Osteoblast (primary cell): ENCODE measurements at regions not wholly inside any gene's neighbourhood (a gene's known extent, or its start where the extent isn't known, plus 50 kb on each side); places are given as distances from the start of the nearest gene placed in this dataset.

Experiments used
- DNase-seq: peaks from one replicate; pipeline ENCODE4 v3.0.0; 2011; ENCODE audit warnings: low spot score, mixed read lengths; ENCODE audit not compliant: insufficient read length; ENCODE audit errors: missing footprints
- H2AFZ ChIP-seq: 2 replicates; pipeline ENCODE4 v1.6.0; 2011; ENCODE audit warnings: mild to moderate bottlenecking, low read length
- H3K27ac ChIP-seq: 2 replicates; pipeline ENCODE4 v1.5.1; 2011; ENCODE audit warnings: mild to moderate bottlenecking, low read depth, low read length, moderate library complexity
- H3K27me3 ChIP-seq: 2 replicates; pipeline ENCODE4 v1.6.0; 2012; ENCODE audit warnings: mild to moderate bottlenecking, control low read depth, inconsistent platforms, low read length, moderate library complexity; ENCODE audit not compliant: insufficient read depth
- H3K36me3 ChIP-seq: 2 replicates; pipeline ENCODE4 v1.5.1; 2011; ENCODE audit warnings: mild to moderate bottlenecking, low read length, control low read depth, moderate library complexity; ENCODE audit not compliant: insufficient read depth
- H3K4me1 ChIP-seq: 2 replicates; pipeline ENCODE4 v1.5.1; 2011; ENCODE audit warnings: mild to moderate bottlenecking, low read length, control low read depth, moderate library complexity; ENCODE audit not compliant: insufficient read depth
- H3K4me2 ChIP-seq: 2 replicates; pipeline ENCODE4 v1.6.0; 2011; ENCODE audit warnings: mild to moderate bottlenecking, low read length; ENCODE audit not compliant: insufficient read depth
- H3K4me3 ChIP-seq: fragments of 200-600 bp; sonication (generic); 3 replicates; pipeline ENCODE4 v1.5.1; 2012; ENCODE audit warnings: mild to moderate bottlenecking, low read length, inconsistent platforms; ENCODE audit not compliant: insufficient read depth
- H3K79me2 ChIP-seq: 2 replicates; pipeline ENCODE4 v1.6.0; 2012; ENCODE audit warnings: mild to moderate bottlenecking, low read length, control low read depth, inconsistent platforms; ENCODE audit not compliant: insufficient read depth
- H3K9me3 ChIP-seq: 2 replicates; pipeline ENCODE4 v1.5.1; 2011; ENCODE audit warnings: low read depth, low read length, control low read depth
- H4K20me1 ChIP-seq: 2 replicates; pipeline ENCODE4 v1.6.0; 2012; ENCODE audit warnings: mild to moderate bottlenecking, low read length, control low read depth; ENCODE audit not compliant: insufficient read depth
- TF ChIP-seq, protein P1 (sequence below): IDR thresholded peaks from 2 replicates; pipeline ENCODE4 v1.5.1; 2011; ENCODE audit warnings: mild to moderate bottlenecking, low read depth, low read length, moderate library complexity; ENCODE audit errors: extremely low read depth

DNA sequence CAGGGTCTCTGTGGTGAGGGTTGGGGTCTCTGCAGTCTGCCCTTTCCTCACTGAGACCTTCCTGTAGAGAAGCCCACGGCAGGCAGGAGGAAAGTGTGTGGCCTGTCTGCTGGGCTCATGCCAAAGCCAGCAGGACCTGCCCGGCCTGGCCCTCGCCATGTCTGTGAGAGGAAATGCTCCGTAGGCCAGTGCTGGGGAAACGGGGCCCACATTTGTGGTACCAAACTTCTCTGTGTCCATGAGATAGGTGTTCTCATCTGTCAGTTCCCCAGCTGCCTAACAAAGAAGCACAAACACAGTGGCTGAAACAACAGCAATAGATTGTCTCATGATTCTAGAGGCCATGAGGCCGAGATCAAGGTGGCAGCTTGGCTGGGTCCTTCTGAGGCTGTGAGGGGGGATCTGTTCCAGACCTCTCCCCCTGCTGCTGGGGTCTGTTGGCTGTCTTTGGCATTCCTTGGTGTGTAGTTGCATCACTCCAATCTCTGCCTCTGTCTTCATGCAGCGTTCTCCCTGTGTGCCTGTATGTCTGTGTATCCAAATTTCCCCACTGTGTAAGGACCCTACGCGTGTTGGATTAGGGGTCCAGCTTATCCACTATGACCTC, 772.5 kb downstream of the TBC1D22A start:
- no peak overlapping the region for H3K27ac ChIP-seq
- H3K27me3 ChIP-seq: no peaks in the 10 kb centered on the region
- TF ChIP-seq, protein P1, sequence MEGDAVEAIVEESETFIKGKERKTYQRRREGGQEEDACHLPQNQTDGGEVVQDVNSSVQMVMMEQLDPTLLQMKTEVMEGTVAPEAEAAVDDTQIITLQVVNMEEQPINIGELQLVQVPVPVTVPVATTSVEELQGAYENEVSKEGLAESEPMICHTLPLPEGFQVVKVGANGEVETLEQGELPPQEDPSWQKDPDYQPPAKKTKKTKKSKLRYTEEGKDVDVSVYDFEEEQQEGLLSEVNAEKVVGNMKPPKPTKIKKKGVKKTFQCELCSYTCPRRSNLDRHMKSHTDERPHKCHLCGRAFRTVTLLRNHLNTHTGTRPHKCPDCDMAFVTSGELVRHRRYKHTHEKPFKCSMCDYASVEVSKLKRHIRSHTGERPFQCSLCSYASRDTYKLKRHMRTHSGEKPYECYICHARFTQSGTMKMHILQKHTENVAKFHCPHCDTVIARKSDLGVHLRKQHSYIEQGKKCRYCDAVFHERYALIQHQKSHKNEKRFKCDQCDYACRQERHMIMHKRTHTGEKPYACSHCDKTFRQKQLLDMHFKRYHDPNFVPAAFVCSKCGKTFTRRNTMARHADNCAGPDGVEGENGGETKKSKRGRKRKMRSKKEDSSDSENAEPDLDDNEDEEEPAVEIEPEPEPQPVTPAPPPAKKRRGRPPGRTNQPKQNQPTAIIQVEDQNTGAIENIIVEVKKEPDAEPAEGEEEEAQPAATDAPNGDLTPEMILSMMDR: no peak
- H3K4me2 ChIP-seq: no peak overlapping the region
- H3K36me3 ChIP-seq: no peaks in the 10 kb centered on the region
- no peak for DNase-seq
- H3K4me3 ChIP-seq: no peak overlapping the region
- no peaks in the 10 kb centered on the region for H3K79me2 ChIP-seq
- H3K4me1 ChIP-seq: no peaks in the 10 kb centered on the region
- H4K20me1 ChIP-seq: no peaks in the 10 kb centered on the region
- no peak overlapping the region for H2AFZ ChIP-seq
- H3K9me3 ChIP-seq: peaks cover 3% of the 10 kb centered on the region

DNA sequence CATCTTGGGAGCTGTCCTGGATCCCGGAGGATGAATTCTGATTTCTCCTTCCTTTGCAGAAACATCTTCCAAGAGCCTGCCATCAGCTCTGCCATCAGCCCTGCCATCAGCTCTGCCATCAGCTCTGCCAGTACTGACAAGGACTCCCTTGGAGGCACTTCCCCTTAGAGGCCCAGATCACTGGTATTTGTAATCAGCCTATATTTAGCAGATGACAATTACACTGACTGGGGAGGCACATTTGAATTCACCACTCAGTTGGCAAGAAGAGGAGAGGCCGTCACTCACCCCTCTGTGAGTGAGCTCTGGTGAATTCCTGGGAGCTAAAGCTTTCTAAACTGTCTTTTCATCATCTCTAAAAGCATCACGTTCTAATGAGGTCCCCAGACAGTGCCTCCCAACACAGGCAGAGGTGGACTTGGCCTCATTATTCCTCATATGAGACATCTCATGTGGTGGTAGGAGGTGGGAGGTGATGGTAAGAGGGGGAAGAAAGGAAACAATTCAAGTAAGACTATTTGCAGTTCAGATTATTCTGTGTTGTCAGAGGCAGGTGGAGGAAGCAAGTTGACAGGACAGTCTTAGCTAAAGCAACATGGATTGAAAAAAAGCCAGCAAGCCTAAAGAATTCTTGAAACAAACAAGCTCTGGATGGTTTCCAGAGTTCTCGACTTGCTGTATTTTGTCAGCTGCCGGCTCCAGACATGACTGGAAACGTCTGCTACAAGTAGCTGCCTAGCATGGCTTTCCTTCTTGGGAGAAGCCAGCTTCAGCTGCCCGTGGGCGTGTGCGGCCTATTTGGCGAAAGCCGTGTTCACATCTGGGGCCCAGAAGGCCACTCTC, 771.7 kb downstream of the TBC1D22A start:
- Histone ChIP-seq H3K36me3 (no peaks in the 10 kb centered on the region), H2AFZ (no peak overlapping the region), H3K4me3 (no peak overlapping the region), H3K4me1 (no peaks in the 10 kb centered on the region), H3K27me3 (no peaks in the 10 kb centered on the region), H4K20me1 (no peaks in the 10 kb centered on the region), H3K4me2 (no peak overlapping the region), H3K27ac (no peak overlapping the region), H3K79me2 (no peaks in the 10 kb centered on the region), H3K9me3 (peaks cover 3% of the 10 kb centered on the region)
- DNase-seq: no peak
- TF ChIP-seq, protein P1: no peak

DNA sequence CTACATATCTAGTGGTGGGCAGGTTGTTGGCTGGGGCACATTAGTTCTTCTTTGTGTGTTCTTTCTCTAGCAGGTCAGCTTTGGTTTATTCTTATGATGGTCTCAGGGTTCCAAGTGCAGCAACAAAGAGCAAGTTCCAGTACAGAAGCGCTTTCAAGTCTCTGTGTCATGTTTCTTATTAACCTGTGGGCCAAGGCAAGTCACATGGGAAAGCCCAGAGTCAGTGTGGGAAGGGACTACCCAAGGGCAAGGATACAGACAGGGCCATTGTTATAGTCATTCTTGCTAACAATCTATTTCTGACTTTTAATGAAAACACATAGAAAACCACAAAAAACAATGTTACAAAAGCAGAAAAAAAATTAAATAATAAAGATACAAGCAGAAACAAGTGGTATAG, 754.6 kb downstream of the TBC1D22A start:
- no peaks in the 10 kb centered on the region for H3K27me3 ChIP-seq
- no peaks in the 10 kb centered on the region for H3K36me3 ChIP-seq
- H3K4me3 ChIP-seq: no peak overlapping the region
- H3K27ac ChIP-seq: no peak overlapping the region
- no peak overlapping the region for H2AFZ ChIP-seq
- H3K4me1 ChIP-seq: no peaks in the 10 kb centered on the region
- H4K20me1 ChIP-seq: no peaks in the 10 kb centered on the region
- TF ChIP-seq, protein P1: no peak
- no peaks in the 10 kb centered on the region for H3K9me3 ChIP-seq
- DNase-seq: no peak
- H3K79me2 ChIP-seq: no peaks in the 10 kb centered on the region
- H3K4me2 ChIP-seq: no peak overlapping the region

DNA sequence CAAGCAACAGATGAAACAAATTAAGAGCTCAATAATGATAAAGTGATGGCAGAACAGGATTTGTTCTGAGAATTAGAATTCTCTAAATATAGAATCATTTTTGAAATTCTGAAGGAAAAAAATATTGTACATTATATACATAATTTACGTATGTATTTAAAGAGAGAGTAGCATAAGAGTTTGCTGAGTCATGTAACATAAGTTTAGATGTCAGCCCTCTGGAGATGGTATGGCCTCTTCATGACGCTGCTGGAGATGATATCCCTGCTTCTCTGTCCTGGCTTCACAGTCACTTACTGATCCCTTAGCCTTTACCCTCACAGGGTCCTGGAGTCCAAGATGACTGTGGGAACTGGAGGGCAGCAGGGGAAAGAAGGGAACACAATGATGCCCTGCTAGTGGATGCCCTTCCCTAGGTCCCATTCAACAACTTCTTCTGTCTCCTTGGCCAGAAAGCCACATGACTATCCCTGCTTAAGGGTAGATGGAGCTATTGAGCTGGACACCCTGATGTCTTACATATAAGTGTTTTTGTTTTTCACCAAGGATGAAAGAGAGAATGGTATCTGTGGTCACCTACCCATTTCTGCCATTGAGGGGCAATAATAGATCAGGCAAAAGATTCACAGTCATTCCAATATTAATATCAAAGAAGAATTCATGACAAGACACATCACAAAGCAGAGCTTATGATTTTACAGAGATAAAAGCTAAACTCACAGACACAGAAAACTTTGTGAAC, 753.1 kb downstream of the TBC1D22A start:
- H3K4me2 ChIP-seq: no peak overlapping the region
- H3K27ac ChIP-seq: no peak overlapping the region
- H3K9me3 ChIP-seq: no peaks in the 10 kb centered on the region
- TF ChIP-seq, protein P1: no peak
- no peak overlapping the region for H2AFZ ChIP-seq
- no peaks in the 10 kb centered on the region for H3K79me2 ChIP-seq
- no peak for DNase-seq
- no peaks in the 10 kb centered on the region for H3K27me3 ChIP-seq
- H3K4me1 ChIP-seq: no peaks in the 10 kb centered on the region
- H3K36me3 ChIP-seq: no peaks in the 10 kb centered on the region
- H3K4me3 ChIP-seq: no peak overlapping the region
- no peaks in the 10 kb centered on the region for H4K20me1 ChIP-seq
